OCI-LY7 (cell line): ENCODE measurements at regions not wholly inside any gene's neighbourhood (a gene's known extent, or its start where the extent isn't known, plus 50 kb on each side); places are given as distances from the start of the nearest gene placed in this dataset.

Source experiments
- BruUV-seq: library from RNA; stranded (reverse); fragments of 400-500 nt; replicated peaks from 2 replicates; lab custom pipeline; 2021; lab: Mats Ljungman, UMichigan
- CTCF ChIA-PET: fragments of 300-600 bp; sonication (Branson Sonifier 250); formaldehyde crosslinking; loops from one replicate; lab custom pipeline; 2022; ENCODE audit warnings: antibody characterized with exemption; ENCODE audit not compliant: unreplicated experiment; lab: Charles Lee
- POLR2A ChIA-PET: fragments of 300-600 bp; sonication (Branson Sonifier 250); formaldehyde crosslinking; loops from one replicate; lab custom pipeline; 2022; ENCODE audit warnings: antibody characterized with exemption; lab: Charles Lee
- DNase-seq: peaks from one replicate; pipeline ENCODE4 v3.0.0-alpha.2; 2015; ENCODE audit warnings: low spot score
- H2AFZ ChIP-seq: fragments of 200-600 bp; sonication (generic), shearing (Covaris generic); 2 replicates; pipeline ENCODE4 v1.6.1; 2014; ENCODE audit warnings: mild to moderate bottlenecking, antibody characterized with exemption, low read length, moderate library complexity
- H3K27ac ChIP-seq: fragments of 200-600 bp; sonication (generic); 2 replicates; pipeline ENCODE4 v1.5.1; 2014; ENCODE audit warnings: mixed run types, low read depth, mild to moderate bottlenecking, moderate library complexity, low read length, inconsistent platforms; ENCODE audit not compliant: poor library complexity, severe bottlenecking
- H3K36me3 ChIP-seq: fragments of 200-600 bp; sonication (generic); 2 replicates; pipeline ENCODE4 v1.6.1; 2014; ENCODE audit warnings: mild to moderate bottlenecking, antibody characterized with exemption, low read length, moderate library complexity, mixed read lengths; ENCODE audit not compliant: insufficient read depth
- H3K4me1 ChIP-seq: fragments of 200-600 bp; sonication (generic); 2 replicates; pipeline ENCODE4 v1.5.1; 2014; ENCODE audit warnings: mild to moderate bottlenecking, low read length; ENCODE audit not compliant: insufficient read depth, poor library complexity, severe bottlenecking
- H3K4me2 ChIP-seq: fragments of 200-600 bp; sonication (generic); 2 replicates; pipeline ENCODE4 v1.6.1; 2014; ENCODE audit warnings: mild to moderate bottlenecking, low read length
- H3K4me3 ChIP-seq: fragments of 200-600 bp; sonication (generic); 2 replicates; pipeline ENCODE4 v1.5.1; 2014; ENCODE audit warnings: mild to moderate bottlenecking, low read depth, low read length; ENCODE audit not compliant: poor library complexity, severe bottlenecking
- H3K79me2 ChIP-seq: fragments of 200-600 bp; sonication (generic); 2 replicates; pipeline ENCODE4 v1.6.1; 2016; ENCODE audit warnings: low read depth, mild to moderate bottlenecking, low read length, moderate library complexity, mixed read lengths; ENCODE audit not compliant: insufficient read depth
- H3K9me2 ChIP-seq: fragments of 200-600 bp; sonication (generic); 2 replicates; pipeline ENCODE4 v1.6.1; 2016; ENCODE audit warnings: mild to moderate bottlenecking, low read length, mixed read lengths; ENCODE audit not compliant: insufficient read depth
- H3K9me3 ChIP-seq: fragments of 200-600 bp; sonication (generic); 2 replicates; pipeline ENCODE4 v1.6.1; 2014; ENCODE audit warnings: mild to moderate bottlenecking, mixed run types, low read length, mixed read lengths
- H4K20me1 ChIP-seq: fragments of 200-600 bp; sonication (generic); 2 replicates; pipeline ENCODE4 v1.6.1; 2014; ENCODE audit warnings: mild to moderate bottlenecking, antibody characterized with exemption, low read length, moderate library complexity, mixed read lengths; ENCODE audit not compliant: insufficient read depth
- CTCF ChIP-seq: fragments of 200-600 bp; sonication (generic); conservative IDR thresholded peaks from 2 replicates; pipeline ENCODE4 v1.5.1; 2014; ENCODE audit warnings: mild to moderate bottlenecking, antibody characterized with exemption, low read length, moderate library complexity, mixed read lengths
- EZH2phosphoT487 ChIP-seq: fragments of 200-600 bp; sonication (generic); IDR thresholded peaks from 2 replicates; pipeline ENCODE4 v1.6.1; 2018; ENCODE audit warnings: low read depth, borderline replicate concordance, mild to moderate bottlenecking, mixed run types, antibody characterized with exemption, low read length, moderate library complexity, mixed read lengths
- intact Hi-C: fragments of 100-400 bp; cut with micrococcal nuclease; formaldehyde crosslinking; loops from one replicate; pipeline ENCODE4 v1.10.0; 2022; ENCODE audit not compliant: unreplicated experiment

DNA sequence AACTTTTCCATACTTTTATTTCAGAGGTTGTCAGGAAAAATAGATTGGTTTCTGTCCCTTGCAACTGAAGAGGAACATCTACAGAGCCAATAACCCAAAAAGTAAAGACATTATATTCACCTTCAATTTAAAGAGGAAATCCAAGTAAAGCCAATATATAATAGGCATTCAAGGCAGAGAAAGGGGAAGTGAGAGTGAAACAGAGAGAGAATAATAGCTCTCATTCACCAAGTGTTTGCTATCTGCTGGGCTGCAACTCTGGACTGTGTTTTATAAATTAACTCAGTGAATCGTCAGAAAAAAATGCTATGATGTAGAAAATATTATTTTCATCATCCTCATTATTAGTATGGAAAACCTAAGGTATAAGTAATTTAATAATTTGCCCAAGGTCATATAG is 448.5 kb downstream of the TRAM1L1 start:
- BruUV-seq: no TSS peak
- no peaks in the 10 kb centered on the region for H4K20me1 ChIP-seq
- no peaks in the 10 kb centered on the region for H3K79me2 ChIP-seq
- ChIA-PET CTCF (no interaction called here), POLR2A (interaction anchor here (0.7 to 1.5 kb wide), 3 partner anchors 9 to 169 kb away, joined by 3 to 4 read pairs (median 3); no protein-coding TSS in a partner anchor)
- peak overlapping the region; percentile 38 for H3K4me3 ChIP-seq
- peak; percentile 72 for DNase-seq
- TF ChIP-seq CTCF: no peak
- no peak for TF ChIP-seq EZH2phosphoT487
- H3K9me3 ChIP-seq: no peaks in the 10 kb centered on the region
- peaks cover 64% of the 10 kb centered on the region for H3K4me1 ChIP-seq
- peak overlapping the region; percentile 78 for H3K4me2 ChIP-seq
- intact Hi-C loops: loop anchor here (5.0 kb wide), 1 partner anchor 170 kb away; no protein-coding TSS in a partner anchor
- no peaks in the 10 kb centered on the region for H3K9me2 ChIP-seq
- peak overlapping the region; percentile 90; the same call in 1 of the 2 replicates for H2AFZ ChIP-seq
- H3K27ac ChIP-seq: peak overlapping the region; percentile 80
- no peaks in the 10 kb centered on the region for H3K36me3 ChIP-seq

DNA sequence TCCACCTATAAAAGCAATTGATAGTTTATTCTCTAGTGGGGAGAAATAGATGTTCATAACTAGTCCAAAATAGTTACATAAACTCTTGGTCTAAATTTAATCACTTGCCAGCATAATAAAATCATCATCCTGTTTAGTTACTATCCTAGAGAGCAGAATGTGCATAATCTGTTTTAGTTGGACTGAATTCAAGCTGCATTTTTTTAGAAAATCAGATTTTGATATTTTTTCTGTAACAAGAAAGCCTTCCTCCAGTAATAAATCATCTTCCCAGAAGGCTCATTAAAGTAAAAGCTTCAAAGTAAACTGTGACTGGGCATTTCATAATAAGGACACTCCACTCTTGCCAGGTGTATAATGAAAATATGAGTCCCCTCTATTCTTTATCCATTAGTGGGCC is 453.1 kb downstream of the TRAM1L1 start:
- no peak for DNase-seq
- H3K9me2 ChIP-seq: no peaks in the 10 kb centered on the region
- intact Hi-C loops: no loop called here
- TF ChIP-seq EZH2phosphoT487 (no peak), CTCF (no peak)
- no peaks in the 10 kb centered on the region for H3K9me3 ChIP-seq
- no peak overlapping the region for H3K4me3 ChIP-seq
- peak overlapping the region; percentile 45 for H3K4me2 ChIP-seq
- no peak overlapping the region for H3K27ac ChIP-seq
- no peaks in the 10 kb centered on the region for H4K20me1 ChIP-seq
- BruUV-seq: no TSS peak
- CTCF ChIA-PET: no interaction called here
- H3K4me1 ChIP-seq: peaks cover 64% of the 10 kb centered on the region
- H3K79me2 ChIP-seq: no peaks in the 10 kb centered on the region
- POLR2A ChIA-PET: interaction anchor here (0.7 kb wide), 1 partner anchor 9 kb away, joined by 4 read pairs; no protein-coding TSS in a partner anchor
- H2AFZ ChIP-seq: peak overlapping the region; percentile 82
- H3K36me3 ChIP-seq: no peaks in the 10 kb centered on the region

DNA sequence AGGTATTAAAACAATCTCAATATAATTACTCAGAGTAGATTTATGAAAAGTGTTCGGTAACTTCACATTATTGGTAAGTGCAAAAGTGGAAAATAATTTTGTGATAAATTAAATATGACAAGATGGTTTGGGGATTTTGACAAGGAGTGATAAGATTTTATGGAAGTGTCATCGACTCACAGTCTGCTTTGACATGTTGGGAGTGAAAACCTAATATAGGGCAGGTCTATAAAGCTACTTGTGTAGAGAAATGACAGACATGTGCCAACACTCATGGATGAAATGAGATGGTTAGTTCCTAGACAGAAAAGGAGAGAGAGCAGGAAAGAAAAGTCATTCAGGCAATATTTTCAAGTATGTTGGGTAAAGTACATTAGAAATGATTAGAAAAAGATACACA is 456.8 kb downstream of the TRAM1L1 start:
- no peak overlapping the region for H2AFZ ChIP-seq
- H4K20me1 ChIP-seq: no peaks in the 10 kb centered on the region
- BruUV-seq: no TSS peak
- no peak overlapping the region; the same call in 1 of the 2 replicates for H3K4me2 ChIP-seq
- no peaks in the 10 kb centered on the region for H3K79me2 ChIP-seq
- intact Hi-C loops: no loop called here
- ChIA-PET POLR2A (interaction anchor here (0.8 to 2.2 kb wide), 3 partner anchors 10 to 60 kb away, joined by 3 to 5 read pairs (median 3); no protein-coding TSS in a partner anchor), CTCF (no interaction called here)
- H3K4me3 ChIP-seq: no peak overlapping the region
- no peak overlapping the region for H3K27ac ChIP-seq
- no peaks in the 10 kb centered on the region for H3K9me3 ChIP-seq
- TF ChIP-seq CTCF (no peak), EZH2phosphoT487 (no peak)
- no peaks in the 10 kb centered on the region for H3K36me3 ChIP-seq
- H3K4me1 ChIP-seq: peaks cover 31% of the 10 kb centered on the region
- no peak for DNase-seq
- H3K9me2 ChIP-seq: no peaks in the 10 kb centered on the region
